ENCODE measurements at regions not wholly inside any gene's neighbourhood (a gene's known extent, or its start where the extent isn't known, plus 50 kb on each side); places are given as distances from the start of the nearest gene placed in this dataset.
"Not testable (repeated sequence)": the region's sequence is repeated elsewhere in the genome, so short reads cannot be mapped to it uniquely, and the experiment has no call there.

- H3K9me3 ChIP-seq (ENCODE audit: insufficient read depth, low read depth, low read length) = no peaks in the 10 kb centered on the region
- H3K27ac ChIP-seq (ENCODE audit: low read length) = no peak overlapping the region
- H3K9ac ChIP-seq (ENCODE audit: low read depth, low read length) = no peak overlapping the region
- H3K4me3 ChIP-seq (ENCODE audit: low read length) = no peak overlapping the region
- H3K27me3 ChIP-seq (ENCODE audit: insufficient read depth, low read length) = no peaks in the 10 kb centered on the region
- no peaks in the 10 kb centered on the region for H3K36me3 ChIP-seq (ENCODE audit: insufficient read depth, low read depth, low read length)
- H3K4me1 ChIP-seq (ENCODE audit: insufficient read depth, low read length) = no peaks in the 10 kb centered on the region; the same call in 1 of the 2 replicates
These were observed 1160.2 kb downstream of the FAM133A start for GRCh38 chrX:94834226-94834625.

DNA sequence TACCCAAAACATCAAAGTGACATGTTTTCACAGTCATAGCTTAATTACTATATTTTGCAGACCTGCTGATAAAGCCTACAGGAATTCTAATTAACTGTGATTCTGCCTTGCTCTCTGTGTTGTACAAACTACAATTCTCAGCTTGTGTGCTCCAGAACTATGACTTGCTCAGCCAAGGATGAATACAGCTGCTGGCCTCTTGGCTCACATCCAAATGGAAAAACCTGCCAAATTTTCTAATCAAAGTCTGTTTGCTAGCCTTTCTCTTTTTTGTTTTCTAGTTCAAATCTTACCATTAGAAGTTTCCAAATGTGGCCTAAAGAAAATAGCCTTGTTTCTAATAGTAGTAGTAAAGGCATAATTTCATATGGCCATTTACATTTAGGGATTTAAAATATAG, 1176.8 kb downstream of the FAM133A start:
- Histone ChIP-seq H3K27me3 (ENCODE audit: insufficient read depth, low read length) (no peaks in the 10 kb centered on the region), H3K4me1 (ENCODE audit: insufficient read depth, low read length) (no peaks in the 10 kb centered on the region)

GRCh38 chrX:94854251-94854650, 1180.2 kb downstream of the FAM133A start:
- H3K27me3 ChIP-seq (ENCODE audit: insufficient read depth, low read length) = no peaks in the 10 kb centered on the region

More for the DNA sequence above, 1176.8 kb downstream of the FAM133A start:
- H3K4me3 ChIP-seq (ENCODE audit: low read length) = no peak overlapping the region
- no peaks in the 10 kb centered on the region for H3K9me3 ChIP-seq (ENCODE audit: insufficient read depth, low read depth, low read length)
- no peak overlapping the region for H3K9ac ChIP-seq (ENCODE audit: low read depth, low read length)
- H3K36me3 ChIP-seq (ENCODE audit: insufficient read depth, low read depth, low read length) = no peaks in the 10 kb centered on the region
- no peak overlapping the region for H3K27ac ChIP-seq (ENCODE audit: low read length)

GRCh38 chrX:94862470-94862869, 1188.5 kb downstream of the FAM133A start:
- not testable (repeated sequence) for H3K9me3 ChIP-seq (ENCODE audit: insufficient read depth, low read depth, low read length); H3K4me3 ChIP-seq (ENCODE audit: low read length); H3K27ac ChIP-seq (ENCODE audit: low read length); H3K36me3 ChIP-seq (ENCODE audit: insufficient read depth, low read depth, low read length); H3K27me3 ChIP-seq (ENCODE audit: insufficient read depth, low read length); H3K4me1 ChIP-seq (ENCODE audit: insufficient read depth, low read length); H3K9ac ChIP-seq (ENCODE audit: low read depth, low read length)

More at GRCh38 chrX:94854251-94854650, 1180.2 kb downstream of the FAM133A start:
- Histone ChIP-seq H3K4me1 (ENCODE audit: insufficient read depth, low read length) (no peaks in the 10 kb centered on the region), H3K4me3 (ENCODE audit: low read length) (no peak overlapping the region), H3K9ac (ENCODE audit: low read depth, low read length) (no peak overlapping the region), H3K9me3 (ENCODE audit: insufficient read depth, low read depth, low read length) (no peaks in the 10 kb centered on the region), H3K27ac (ENCODE audit: low read length) (no peak overlapping the region), H3K36me3 (ENCODE audit: insufficient read depth, low read depth, low read length) (no peaks in the 10 kb centered on the region)

- Histone ChIP-seq H3K4me3 (ENCODE audit: low read length) (no peak overlapping the region), H3K27ac (ENCODE audit: low read length) (no peak overlapping the region), H3K36me3 (ENCODE audit: insufficient read depth, low read depth, low read length) (no peaks in the 10 kb centered on the region), H3K9ac (ENCODE audit: low read depth, low read length) (no peak overlapping the region), H3K4me1 (ENCODE audit: insufficient read depth, low read length) (no peaks in the 10 kb centered on the region), H3K9me3 (ENCODE audit: insufficient read depth, low read depth, low read length) (no peaks in the 10 kb centered on the region), H3K27me3 (ENCODE audit: insufficient read depth, low read length) (no peaks in the 10 kb centered on the region)
These were observed 1197.6 kb downstream of the FAM133A start for GRCh38 chrX:94871640-94872039.

DNA sequence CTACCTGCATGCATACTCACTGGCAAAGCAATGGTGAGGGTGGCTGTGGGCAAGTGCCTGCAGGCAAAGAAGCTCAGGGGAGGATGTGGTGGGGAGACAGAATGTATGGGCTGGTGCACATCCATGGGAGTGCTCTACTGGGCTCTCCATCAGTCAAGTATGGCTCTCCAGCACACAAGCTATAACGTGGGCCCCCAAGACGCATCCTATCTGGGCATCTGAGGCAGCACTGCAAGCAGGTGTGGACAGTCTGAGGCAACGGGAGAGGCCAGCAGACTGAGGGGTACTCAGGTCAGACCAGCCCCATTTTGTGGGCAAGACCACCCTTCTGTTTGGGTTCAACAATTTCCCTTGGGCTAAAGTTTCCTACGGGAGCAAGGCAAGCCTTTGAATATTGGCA, 1227.8 kb downstream of the FAM133A start:
- H3K4me1 ChIP-seq (ENCODE audit: insufficient read depth, low read length) = no peaks in the 10 kb centered on the region
- H3K9ac ChIP-seq (ENCODE audit: low read depth, low read length) = no peak overlapping the region
- H3K9me3 ChIP-seq (ENCODE audit: insufficient read depth, low read depth, low read length) = no peaks in the 10 kb centered on the region
- H3K27me3 ChIP-seq (ENCODE audit: insufficient read depth, low read length) = no peaks in the 10 kb centered on the region
- no peaks in the 10 kb centered on the region for H3K36me3 ChIP-seq (ENCODE audit: insufficient read depth, low read depth, low read length)
- H3K27ac ChIP-seq (ENCODE audit: low read length) = no peak overlapping the region
- H3K4me3 ChIP-seq (ENCODE audit: low read length) = no peak overlapping the region

DNA sequence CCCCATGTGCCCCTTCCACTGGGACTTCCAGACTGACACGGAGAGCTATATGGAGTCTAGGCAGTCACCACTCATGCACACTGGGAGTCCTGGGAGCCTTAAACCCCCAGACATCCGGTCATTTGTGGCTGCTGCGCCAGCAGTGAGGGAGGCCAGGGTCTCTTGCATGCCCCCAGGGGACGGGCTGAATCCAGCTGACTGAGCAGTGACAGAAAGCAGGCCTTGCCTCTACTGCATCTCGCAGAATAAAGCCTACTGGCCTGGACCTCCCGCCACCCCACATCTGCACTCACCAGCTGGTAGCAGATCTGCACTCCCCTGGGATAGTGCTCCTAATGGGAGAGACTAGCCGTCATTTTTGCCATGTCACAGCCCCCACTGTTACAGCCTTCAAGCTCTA, 1234.2 kb downstream of the FAM133A start:
- Histone ChIP-seq H3K4me1 (ENCODE audit: insufficient read depth, low read length) (no peaks in the 10 kb centered on the region), H3K9ac (ENCODE audit: low read depth, low read length) (no peak overlapping the region), H3K9me3 (ENCODE audit: insufficient read depth, low read depth, low read length) (no peaks in the 10 kb centered on the region), H3K27me3 (ENCODE audit: insufficient read depth, low read length) (no peaks in the 10 kb centered on the region), H3K36me3 (ENCODE audit: insufficient read depth, low read depth, low read length) (no peaks in the 10 kb centered on the region), H3K4me3 (ENCODE audit: low read length) (no peak overlapping the region), H3K27ac (ENCODE audit: low read length) (no peak overlapping the region)

DNA sequence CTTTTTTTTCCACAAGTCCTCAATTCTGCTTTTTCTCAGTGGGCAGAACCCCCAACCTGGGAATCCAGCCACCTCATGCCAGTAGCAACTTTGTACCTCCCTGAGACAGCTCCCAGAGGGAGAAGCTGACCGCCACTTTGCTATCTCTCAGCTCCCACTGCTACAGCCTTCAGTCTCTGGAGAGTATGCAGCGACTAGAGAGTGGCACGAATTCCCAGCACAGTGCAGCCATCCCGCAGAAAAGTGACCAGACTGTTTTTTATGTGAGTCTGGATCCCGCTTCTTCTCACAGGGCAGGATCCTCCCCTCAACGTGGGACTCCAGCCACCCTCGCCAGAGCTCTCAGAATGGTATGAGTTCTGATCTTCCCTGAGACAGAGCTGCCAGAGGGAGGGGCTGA, 1234.6 kb downstream of the FAM133A start:
- H3K36me3 ChIP-seq (ENCODE audit: insufficient read depth, low read depth, low read length) = no peaks in the 10 kb centered on the region
- H3K4me1 ChIP-seq (ENCODE audit: insufficient read depth, low read length) = no peaks in the 10 kb centered on the region
- H3K9ac ChIP-seq (ENCODE audit: low read depth, low read length) = no peak overlapping the region
- H3K27me3 ChIP-seq (ENCODE audit: insufficient read depth, low read length) = no peaks in the 10 kb centered on the region
- H3K4me3 ChIP-seq (ENCODE audit: low read length) = no peak overlapping the region
- no peaks in the 10 kb centered on the region for H3K9me3 ChIP-seq (ENCODE audit: insufficient read depth, low read depth, low read length)
- no peak overlapping the region for H3K27ac ChIP-seq (ENCODE audit: low read length)

DNA sequence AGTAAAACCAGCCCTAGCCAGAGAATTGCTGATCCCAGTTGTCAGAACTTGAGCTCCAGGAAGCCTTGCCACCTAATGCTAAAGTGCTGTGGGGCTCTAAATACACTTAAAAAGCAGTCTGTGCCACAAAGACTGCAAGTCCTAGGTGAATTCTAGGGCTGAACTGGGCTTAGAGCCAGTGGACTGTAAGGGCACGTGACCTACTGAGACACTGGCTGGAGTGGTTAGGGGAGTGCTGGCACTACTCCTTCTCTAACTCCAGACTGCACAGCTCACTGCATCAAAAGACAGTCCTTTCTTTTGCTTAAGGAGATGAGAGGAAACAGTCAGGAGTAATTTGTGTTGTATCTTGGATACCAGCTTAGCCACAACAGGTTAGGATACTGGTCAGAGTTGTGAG, 1240.2 kb downstream of the FAM133A start:
- Histone ChIP-seq H3K27ac (ENCODE audit: low read length) (no peak overlapping the region), H3K27me3 (ENCODE audit: insufficient read depth, low read length) (no peaks in the 10 kb centered on the region), H3K36me3 (ENCODE audit: insufficient read depth, low read depth, low read length) (no peaks in the 10 kb centered on the region), H3K4me1 (ENCODE audit: insufficient read depth, low read length) (no peaks in the 10 kb centered on the region), H3K9me3 (ENCODE audit: insufficient read depth, low read depth, low read length) (no peaks in the 10 kb centered on the region), H3K4me3 (ENCODE audit: low read length) (no peak overlapping the region), H3K9ac (ENCODE audit: low read depth, low read length) (no peak overlapping the region)

DNA sequence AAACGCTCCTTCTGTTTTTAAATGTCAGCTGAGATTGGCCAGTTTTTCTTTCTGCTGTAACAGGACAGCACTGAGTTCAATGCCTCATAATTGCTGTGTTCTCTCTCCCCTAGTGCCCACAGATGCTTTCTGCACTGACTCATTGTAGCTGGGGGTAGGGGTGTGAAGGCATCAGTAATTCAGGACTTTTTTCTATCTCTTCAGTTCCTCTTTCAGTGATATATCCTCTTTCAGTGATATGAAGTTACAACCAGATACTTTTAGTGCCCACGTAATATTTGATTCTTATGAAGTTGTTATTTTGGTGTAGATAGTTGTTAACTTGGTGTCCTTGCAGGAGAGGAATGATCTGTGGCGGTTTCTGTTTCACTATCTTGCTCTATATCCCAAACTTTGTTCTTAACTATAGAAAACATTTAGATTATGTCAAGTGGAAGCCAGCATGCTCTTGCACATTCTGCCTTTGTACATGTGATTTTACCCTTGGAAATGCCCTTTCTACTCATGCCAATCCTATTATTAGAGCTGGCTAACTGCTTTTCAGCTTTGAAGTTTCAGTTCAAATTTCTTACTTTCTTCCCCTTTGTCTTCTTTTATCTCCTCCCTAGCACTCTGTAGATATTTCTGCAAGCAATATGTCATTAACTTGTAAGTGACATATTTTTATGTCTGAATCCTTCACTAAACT, 1258.4 kb downstream of the FAM133A start:
- Histone ChIP-seq H3K9ac (ENCODE audit: low read depth, low read length) (no peak overlapping the region), H3K27me3 (ENCODE audit: insufficient read depth, low read length) (no peaks in the 10 kb centered on the region), H3K27ac (ENCODE audit: low read length) (no peak overlapping the region), H3K36me3 (ENCODE audit: insufficient read depth, low read depth, low read length) (no peaks in the 10 kb centered on the region), H3K9me3 (ENCODE audit: insufficient read depth, low read depth, low read length) (no peaks in the 10 kb centered on the region), H3K4me1 (ENCODE audit: insufficient read depth, low read length) (no peaks in the 10 kb centered on the region), H3K4me3 (ENCODE audit: low read length) (no peak overlapping the region)

- Histone ChIP-seq H3K9ac (ENCODE audit: low read depth, low read length) (no peak overlapping the region), H3K4me3 (ENCODE audit: low read length) (no peak overlapping the region), H3K9me3 (ENCODE audit: insufficient read depth, low read depth, low read length) (no peaks in the 10 kb centered on the region), H3K27ac (ENCODE audit: low read length) (no peak overlapping the region), H3K4me1 (ENCODE audit: insufficient read depth, low read length) (no peaks in the 10 kb centered on the region), H3K27me3 (ENCODE audit: insufficient read depth, low read length) (no peaks in the 10 kb centered on the region), H3K36me3 (ENCODE audit: insufficient read depth, low read depth, low read length) (no peaks in the 10 kb centered on the region)
These were observed 1262.7 kb downstream of the FAM133A start for GRCh38 chrX:94936722-94937121.

GRCh38 chrX:94937491-94937890, 1263.5 kb downstream of the FAM133A start:
- no peak overlapping the region for H3K4me3 ChIP-seq (ENCODE audit: low read length)
- H3K9ac ChIP-seq (ENCODE audit: low read depth, low read length) = no peak overlapping the region
- no peaks in the 10 kb centered on the region for H3K27me3 ChIP-seq (ENCODE audit: insufficient read depth, low read length)
- H3K27ac ChIP-seq (ENCODE audit: low read length) = no peak overlapping the region
- H3K4me1 ChIP-seq (ENCODE audit: insufficient read depth, low read length) = no peaks in the 10 kb centered on the region
- H3K9me3 ChIP-seq (ENCODE audit: insufficient read depth, low read depth, low read length) = no peaks in the 10 kb centered on the region
- H3K36me3 ChIP-seq (ENCODE audit: insufficient read depth, low read depth, low read length) = no peaks in the 10 kb centered on the region
